ENCODE measurements at regions not wholly inside any gene's neighbourhood (a gene's known extent, or its start where the extent isn't known, plus 50 kb on each side); places are given as distances from the start of the nearest gene placed in this dataset.

DNA sequence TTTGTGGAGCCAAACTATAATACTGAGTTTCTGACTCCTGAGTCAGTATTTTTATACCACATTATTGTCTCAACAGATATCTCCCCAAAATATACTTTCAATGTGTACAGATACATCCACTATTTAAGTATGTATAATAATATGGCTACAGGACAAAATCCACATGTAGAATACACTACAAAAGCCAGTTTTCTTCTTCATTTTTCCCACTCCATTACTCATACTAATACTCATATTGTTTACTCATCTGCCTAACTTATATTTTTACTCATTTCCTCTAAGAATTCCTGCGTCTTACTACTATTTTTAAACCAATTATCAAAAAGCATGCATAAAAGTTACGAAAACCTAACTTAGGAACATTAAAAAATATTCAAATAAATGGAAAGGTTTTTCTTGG lies 440.8 kb downstream of the ZNF385D start:
- Histone ChIP-seq H3K27me3 (replicated peaks; ENCODE audit: control insufficient read depth, insufficient read depth, low read length) (no peaks in the 10 kb centered on the region), H3K4me3 (replicated peaks; ENCODE audit: low read depth, low read length) (no peak overlapping the region), H3K36me3 (ENCODE audit: control insufficient read depth, insufficient read depth, low read length) (no peaks in the 10 kb centered on the region)
- no peak for TF ChIP-seq CTCF (IDR thresholded peaks at IDR 0.05; ENCODE audit: insufficient read depth, low read length, poor library complexity, severe bottlenecking)
- DNase-seq (ENCODE audit: extremely low read depth, insufficient read length): no peak

DNA sequence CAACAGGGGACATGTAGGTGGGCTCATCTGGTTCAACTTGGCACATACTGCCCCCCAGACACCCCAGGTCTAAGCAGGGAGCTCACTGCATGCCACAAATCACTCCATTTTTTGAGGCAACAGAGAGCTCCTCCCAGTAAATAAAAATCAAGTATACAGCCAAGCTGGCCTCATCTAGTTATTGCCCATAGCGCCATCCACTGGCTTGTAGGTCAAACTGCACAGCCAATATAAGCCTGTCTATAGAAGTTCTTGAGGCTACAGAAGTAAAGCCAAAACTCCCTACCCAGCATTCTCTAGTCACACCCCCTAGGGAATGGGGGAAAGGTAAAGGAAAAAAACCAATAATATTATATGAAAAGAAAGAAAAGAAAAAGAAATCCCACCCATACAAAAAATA lies 453.7 kb downstream of the ZNF385D start:
- Histone ChIP-seq H3K4me3 (replicated peaks; ENCODE audit: low read depth, low read length) (no peak overlapping the region), H3K36me3 (ENCODE audit: control insufficient read depth, insufficient read depth, low read length) (no peaks in the 10 kb centered on the region), H3K27me3 (replicated peaks; ENCODE audit: control insufficient read depth, insufficient read depth, low read length) (no peaks in the 10 kb centered on the region)
- DNase-seq (ENCODE audit: extremely low read depth, insufficient read length): no peak
- TF ChIP-seq CTCF (IDR thresholded peaks at IDR 0.05; ENCODE audit: insufficient read depth, low read length, poor library complexity, severe bottlenecking): no peak

- no peak for TF ChIP-seq CTCF (IDR thresholded peaks at IDR 0.05; ENCODE audit: insufficient read depth, low read length, poor library complexity, severe bottlenecking)
- Histone ChIP-seq H3K4me3 (replicated peaks; ENCODE audit: low read depth, low read length) (no peak overlapping the region), H3K27me3 (replicated peaks; ENCODE audit: control insufficient read depth, insufficient read depth, low read length) (no peaks in the 10 kb centered on the region), H3K36me3 (ENCODE audit: control insufficient read depth, insufficient read depth, low read length) (no peaks in the 10 kb centered on the region)
- no peak for DNase-seq (ENCODE audit: extremely low read depth, insufficient read length)
These were observed 456.2 kb downstream of the ZNF385D start for GRCh38 chr3:21294768-21295167.

DNA sequence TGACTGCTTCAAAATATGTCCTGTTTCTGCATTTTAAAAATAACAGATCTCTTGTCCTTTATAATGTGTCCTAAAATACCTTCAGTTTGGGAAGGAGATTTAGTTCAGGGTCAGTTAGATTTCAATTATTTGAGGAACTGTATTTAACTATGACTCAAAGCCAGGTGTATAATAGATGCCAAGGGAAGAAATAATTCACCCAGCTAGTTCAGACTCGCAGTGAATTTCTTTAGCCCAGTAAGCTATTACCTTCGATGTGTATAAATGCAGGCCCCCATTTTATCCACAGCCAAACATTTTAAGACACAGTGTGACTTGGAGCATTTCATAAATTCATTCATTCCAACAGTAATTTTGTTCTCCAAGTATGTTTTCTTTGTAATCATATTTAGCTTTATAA lies 458.0 kb downstream of the ZNF385D start:
- H3K27me3 ChIP-seq (replicated peaks; ENCODE audit: control insufficient read depth, insufficient read depth, low read length): no peaks in the 10 kb centered on the region
- TF ChIP-seq CTCF (IDR thresholded peaks at IDR 0.05; ENCODE audit: insufficient read depth, low read length, poor library complexity, severe bottlenecking): no peak
- DNase-seq (ENCODE audit: extremely low read depth, insufficient read length): no peak

DNA sequence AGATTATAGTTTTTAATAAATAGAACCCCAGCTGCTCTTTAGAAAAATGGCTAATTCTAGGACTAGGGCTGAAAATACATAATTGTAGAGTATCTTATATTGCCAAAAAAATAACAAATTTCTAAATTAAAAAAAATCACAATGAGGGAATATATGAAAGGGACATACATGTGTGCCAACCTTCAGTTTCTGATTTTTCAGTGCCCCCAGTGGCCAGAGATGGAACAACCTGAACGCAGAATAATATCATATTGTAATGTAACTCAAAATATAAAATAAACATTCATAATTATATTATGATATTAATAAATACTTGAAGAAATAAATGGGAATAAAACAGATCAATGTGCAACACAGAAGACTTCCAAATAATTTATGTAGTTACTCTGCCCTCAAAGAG lies 460.5 kb downstream of the ZNF385D start:
- no peaks in the 10 kb centered on the region for H3K27me3 ChIP-seq (replicated peaks; ENCODE audit: control insufficient read depth, insufficient read depth, low read length)
- TF ChIP-seq CTCF (IDR thresholded peaks at IDR 0.05; ENCODE audit: insufficient read depth, low read length, poor library complexity, severe bottlenecking): peak; percentile 38
- no peak overlapping the region for H3K4me3 ChIP-seq (replicated peaks; ENCODE audit: low read depth, low read length)
- no peaks in the 10 kb centered on the region for H3K36me3 ChIP-seq (ENCODE audit: control insufficient read depth, insufficient read depth, low read length)
- no peak for DNase-seq (ENCODE audit: extremely low read depth, insufficient read length)

More for the DNA sequence above, 458.0 kb downstream of the ZNF385D start:
- no peaks in the 10 kb centered on the region for H3K36me3 ChIP-seq (ENCODE audit: control insufficient read depth, insufficient read depth, low read length)
- no peak overlapping the region for H3K4me3 ChIP-seq (replicated peaks; ENCODE audit: low read depth, low read length)

GRCh38 chr3:21274079-21274571 lies 476.9 kb downstream of the ZNF385D start:
- DNase-seq (ENCODE audit: extremely low read depth, insufficient read length): no peak
- no peak overlapping the region for H3K4me3 ChIP-seq (replicated peaks; ENCODE audit: low read depth, low read length)
- H3K36me3 ChIP-seq (ENCODE audit: control insufficient read depth, insufficient read depth, low read length): no peaks in the 10 kb centered on the region
- TF ChIP-seq CTCF (IDR thresholded peaks at IDR 0.05; ENCODE audit: insufficient read depth, low read length, poor library complexity, severe bottlenecking): no peak
- H3K27me3 ChIP-seq (replicated peaks; ENCODE audit: control insufficient read depth, insufficient read depth, low read length): no peaks in the 10 kb centered on the region

All from GM06990 (cell line).